Fibroblast of lung (primary cell): ENCODE measurements at regions not wholly inside any gene's neighbourhood (a gene's known extent, or its start where the extent isn't known, plus 50 kb on each side); places are given as distances from the start of the nearest gene placed in this dataset.

Experiments used
- EZH2 ChIP-seq: IDR thresholded peaks from 2 replicates; pipeline ENCODE4 v1.5.1; 2012; ENCODE audit warnings: low read length, control low read depth, mild to moderate bottlenecking; ENCODE audit errors: missing control alignments
- TF ChIP-seq, protein P1 (sequence below), 2 donors: IDR thresholded peaks in 1 of 2; conservative IDR thresholded peaks in 1 of 2; 1 replicate in 1 of 2; 2 replicates in 1 of 2; pipeline ENCODE4 v1.5.1; 2011 to 2012; ENCODE audit warnings: low read length in 2 of 2, control low read depth in 1 of 2, inconsistent platforms in 1 of 2, low read depth in 1 of 2, mild to moderate bottlenecking in 1 of 2

DNA sequence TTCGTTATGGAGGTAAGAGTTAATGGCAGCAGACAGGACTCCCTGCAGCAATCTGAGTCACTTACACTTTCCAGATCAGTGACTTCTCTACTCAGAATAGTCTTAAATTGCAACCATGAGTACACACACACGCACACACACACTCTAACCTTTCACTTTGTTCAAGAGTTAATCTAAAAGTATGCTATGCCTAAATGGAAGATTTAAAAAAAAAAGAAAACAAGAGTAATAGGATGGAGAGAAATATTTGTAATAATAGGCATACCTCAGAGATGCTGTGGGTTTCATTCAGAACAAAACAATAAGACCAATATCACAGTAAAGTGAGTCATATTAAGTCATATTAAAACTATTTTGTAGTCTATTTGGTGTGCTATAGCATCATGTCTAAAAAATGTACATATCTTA, 969.1 kb upstream of the PCDH10 start:
- TF ChIP-seq EZH2 = no peak
- TF ChIP-seq, protein P1, sequence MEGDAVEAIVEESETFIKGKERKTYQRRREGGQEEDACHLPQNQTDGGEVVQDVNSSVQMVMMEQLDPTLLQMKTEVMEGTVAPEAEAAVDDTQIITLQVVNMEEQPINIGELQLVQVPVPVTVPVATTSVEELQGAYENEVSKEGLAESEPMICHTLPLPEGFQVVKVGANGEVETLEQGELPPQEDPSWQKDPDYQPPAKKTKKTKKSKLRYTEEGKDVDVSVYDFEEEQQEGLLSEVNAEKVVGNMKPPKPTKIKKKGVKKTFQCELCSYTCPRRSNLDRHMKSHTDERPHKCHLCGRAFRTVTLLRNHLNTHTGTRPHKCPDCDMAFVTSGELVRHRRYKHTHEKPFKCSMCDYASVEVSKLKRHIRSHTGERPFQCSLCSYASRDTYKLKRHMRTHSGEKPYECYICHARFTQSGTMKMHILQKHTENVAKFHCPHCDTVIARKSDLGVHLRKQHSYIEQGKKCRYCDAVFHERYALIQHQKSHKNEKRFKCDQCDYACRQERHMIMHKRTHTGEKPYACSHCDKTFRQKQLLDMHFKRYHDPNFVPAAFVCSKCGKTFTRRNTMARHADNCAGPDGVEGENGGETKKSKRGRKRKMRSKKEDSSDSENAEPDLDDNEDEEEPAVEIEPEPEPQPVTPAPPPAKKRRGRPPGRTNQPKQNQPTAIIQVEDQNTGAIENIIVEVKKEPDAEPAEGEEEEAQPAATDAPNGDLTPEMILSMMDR (conservative IDR thresholded peaks at IDR 0.05 in 1 of 2, IDR thresholded peaks at IDR 0.05 in 1 of 2; ENCODE audit: low read depth in 1 of 2, low read length in 2 of 2) = no peak
